ENCODE measurements at regions not wholly inside any gene's neighbourhood (a gene's known extent, or its start where the extent isn't known, plus 50 kb on each side); places are given as distances from the start of the nearest gene placed in this dataset.
"Not testable (repeated sequence)": the region's sequence is repeated elsewhere in the genome, so short reads cannot be mapped to it uniquely, and the experiment has no call there.

GRCh38 chr7:116340943-116341907 lies 130.9 kb downstream of the TES start:
- DNase-seq (ENCODE audit: low spot score), result no peak

- DNase-seq (ENCODE audit: low spot score), result no peak
Measured at GRCh38 chr7:116342125-116342524, 131.8 kb downstream of the TES start.

- DNase-seq (ENCODE audit: low spot score), result no peak
Measured at GRCh38 chr7:116347151-116347832, 137.0 kb downstream of the TES start.

GRCh38 chr7:116348346-116348745 lies 138.0 kb downstream of the TES start:
- DNase-seq (ENCODE audit: low spot score), result no peak

GRCh38 chr7:116351966-116352365 lies 141.6 kb downstream of the TES start:
- DNase-seq (ENCODE audit: low spot score), result no peak

GRCh38 chr7:116353647-116354046 lies 143.3 kb downstream of the TES start:
- DNase-seq (ENCODE audit: low spot score), result peak; percentile 35

GRCh38 chr7:116354171-116354545 lies 143.8 kb downstream of the TES start:
- peak; percentile 74 for DNase-seq (ENCODE audit: low spot score)

GRCh38 chr7:116354546-116355423 lies 144.4 kb downstream of the TES start:
- peak; percentile 98 for DNase-seq (ENCODE audit: low spot score)

GRCh38 chr7:116355424-116355765 lies 144.1 kb upstream of the CAV2 start:
- no peak for DNase-seq (ENCODE audit: low spot score)

- DNase-seq (ENCODE audit: low spot score), result no peak
Measured at GRCh38 chr7:116356333-116356965, 143.1 kb upstream of the CAV2 start.

- no peak for DNase-seq (ENCODE audit: low spot score)
Measured at GRCh38 chr7:116356979-116357378, 142.6 kb upstream of the CAV2 start.

- no peak for DNase-seq (ENCODE audit: low spot score)
Measured at GRCh38 chr7:116357781-116358670, 141.5 kb upstream of the CAV2 start.

- no peak for DNase-seq (ENCODE audit: low spot score)
Measured at GRCh38 chr7:116361767-116362166, 137.8 kb upstream of the CAV2 start.

- no peak for DNase-seq (ENCODE audit: low spot score)
Measured at GRCh38 chr7:116363637-116364432, 135.7 kb upstream of the CAV2 start.

GRCh38 chr7:116364469-116364868 lies 135.1 kb upstream of the CAV2 start:
- DNase-seq (ENCODE audit: low spot score), result no peak

GRCh38 chr7:116365797-116366196 lies 133.7 kb upstream of the CAV2 start:
- DNase-seq (ENCODE audit: low spot score), result no peak

- DNase-seq (ENCODE audit: low spot score), result no peak
Measured at GRCh38 chr7:116367171-116367813, 132.2 kb upstream of the CAV2 start.

GRCh38 chr7:116368965-116369364 lies 130.6 kb upstream of the CAV2 start:
- DNase-seq (ENCODE audit: low spot score), result no peak

GRCh38 chr7:116371536-116371935 lies 128.0 kb upstream of the CAV2 start:
- not testable (repeated sequence) for DNase-seq (ENCODE audit: low spot score)

All from H4 (cell line).